A549 (cell line): ENCODE measurements at regions not wholly inside any gene's neighbourhood (a gene's known extent, or its start where the extent isn't known, plus 50 kb on each side); places are given as distances from the start of the nearest gene placed in this dataset.

ENCODE experiments used
- ATAC-seq, 2 experiments: fragments of 200-7000 bp in 1 of 2; fragments of >200 bp in 1 of 2; cut with Nextera tagmentation in 1 of 2; cut with Tn5 transposase in 1 of 2; 3 replicates each; pipeline versions ENCODE4 v1.8.0 to v1.9.1; 2018 to 2020; ENCODE audit warnings: mild to moderate bottlenecking in 1 of 2, moderate library complexity in 1 of 2
- CTCF ChIA-PET: fragments of 300-600 bp; sonication (Branson Sonifier 250); formaldehyde crosslinking; extraction: SDS; loops from one replicate; lab custom pipeline; 2021; ENCODE audit warnings: antibody characterized with exemption, inconsistent platforms; lab: Yijun Ruan, JAX
- POLR2A ChIA-PET: fragments of 350-600 bp; formaldehyde crosslinking; extraction: SDS; loops from one replicate; lab custom pipeline; 2021; ENCODE audit warnings: antibody characterized with exemption, inconsistent platforms; lab: Yijun Ruan, JAX
- DNase-seq, 2 experiments: peaks; one replicate each; pipeline versions ENCODE4 v3.0.0 to v3.0.0-alpha.2; 2011 to 2016; ENCODE audit warnings: low read depth in 1 of 2, low spot score in 1 of 2
- FAIRE-seq: peaks from 2 replicates; lab custom pipeline; 2011; peaks lifted over from hg19 to GRCh38; lab: Jason Lieb, UNC
- H3K27ac ChIP-seq, 2 experiments: fragments of >200 bp; sonication (Bioruptor Twin); formaldehyde crosslinking; 3 replicates each; pipeline ENCODE4 v1.5.1; 2016 to 2017
- H3K4me1 ChIP-seq: fragments of >200 bp; sonication (Bioruptor Twin); formaldehyde crosslinking; 3 replicates; pipeline ENCODE4 v1.6.1; 2016
- H3K4me2 ChIP-seq: fragments of >200 bp; sonication (Bioruptor Twin); formaldehyde crosslinking; 3 replicates; pipeline ENCODE4 v1.6.1; 2016
- H3K4me3 ChIP-seq: fragments of >200 bp; sonication (Bioruptor Twin); formaldehyde crosslinking; 3 replicates; pipeline ENCODE4 v1.5.1; 2016
- H3K9me3 ChIP-seq: fragments of >200 bp; sonication (Bioruptor Twin); formaldehyde crosslinking; 3 replicates; pipeline ENCODE4 v1.6.1; 2016
- ATOH8 ChIP-seq: fragments of 250-450 bp; sonication (Bioruptor Pico); IDR thresholded peaks from 2 replicates; pipeline ENCODE4 v1.5.0; 2020; ENCODE audit warnings: low read depth, mild to moderate bottlenecking, moderate library complexity
- CHD2 ChIP-seq: fragments of 150-350 bp; IDR thresholded peaks from 2 replicates; pipeline ENCODE4 v1.6.1; 2014; ENCODE audit warnings: low read length; ENCODE audit not compliant: partially characterized antibody
- CHD4 ChIP-seq: fragments of 200-600 bp; sonication (generic); IDR thresholded peaks from 2 replicates; pipeline ENCODE4 v1.6.1; 2016; ENCODE audit warnings: antibody characterized with exemption, mild to moderate bottlenecking, borderline replicate concordance
- E2F6 ChIP-seq: IDR thresholded peaks from 2 replicates; pipeline ENCODE4 v1.6.1; 2012; ENCODE audit warnings: low read depth, borderline replicate concordance
- EHF ChIP-seq: fragments of 250-450 bp; sonication (Bioruptor Pico); IDR thresholded peaks from 2 replicates; pipeline ENCODE4 v1.5.0; 2020; ENCODE audit warnings: mild to moderate bottlenecking
- ELK1 ChIP-seq: fragments of 150-350 bp; IDR thresholded peaks from 2 replicates; pipeline ENCODE4 v1.6.1; 2014; ENCODE audit warnings: low read depth, mild to moderate bottlenecking, low read length
- EP300 ChIP-seq, 2 experiments: fragments of >200 bp; sonication (Bioruptor Twin); formaldehyde crosslinking; IDR thresholded peaks; 2 replicates in 1 of 2; 3 replicates in 1 of 2; pipeline ENCODE4 v1.6.1; 2016 to 2017
- ESRRA ChIP-seq: fragments of 150-350 bp; IDR thresholded peaks from 2 replicates; pipeline ENCODE4 v1.6.1; 2014; ENCODE audit warnings: mild to moderate bottlenecking, low read length, borderline replicate concordance
- FOSB ChIP-seq: fragments of 250-450 bp; sonication (Bioruptor Pico); IDR thresholded peaks from 2 replicates; pipeline ENCODE4 v1.5.0; 2020; ENCODE audit warnings: mild to moderate bottlenecking, moderate library complexity
- HDAC2 ChIP-seq: fragments of 200-600 bp; sonication (generic); IDR thresholded peaks from 2 replicates; pipeline ENCODE4 v1.6.1; 2016
- HES2 ChIP-seq: fragments of >200 bp; sonication (Bioruptor Twin); formaldehyde crosslinking; IDR thresholded peaks from 2 replicates; pipeline ENCODE4 v1.6.1; 2016
- HOXA7 ChIP-seq: fragments of 250-450 bp; sonication (Bioruptor Pico); IDR thresholded peaks from 2 replicates; pipeline ENCODE4 v1.5.0; 2020; ENCODE audit warnings: mild to moderate bottlenecking, moderate library complexity
- JUN ChIP-seq, 2 experiments: fragments of >200 bp; sonication (Bioruptor Twin); formaldehyde crosslinking; IDR thresholded peaks; 2 replicates in 1 of 2; 3 replicates in 1 of 2; pipeline ENCODE4 v1.6.1; 2016 to 2017
- KDM1A ChIP-seq: fragments of 200-600 bp; sonication (generic); IDR thresholded peaks from 2 replicates; pipeline ENCODE4 v1.6.1; 2016; ENCODE audit warnings: low read depth, mild to moderate bottlenecking
- MAFK ChIP-seq: fragments of 450-650 bp; IDR thresholded peaks from 2 replicates; pipeline ENCODE4 v1.6.1; 2014; ENCODE audit not compliant: partially characterized antibody
- MAX ChIP-seq: IDR thresholded peaks from 2 replicates; pipeline ENCODE4 v1.6.1; 2012
- MAZ ChIP-seq: fragments of 150-350 bp; IDR thresholded peaks from 2 replicates; pipeline ENCODE4 v1.6.1; 2014; ENCODE audit warnings: antibody characterized with exemption, low read depth, low read length, borderline replicate concordance
- NPAS2 ChIP-seq: fragments of 250-450 bp; sonication (Bioruptor Pico); IDR thresholded peaks from 2 replicates; pipeline ENCODE4 v1.8.0; 2022; ENCODE audit warnings: mild to moderate bottlenecking, moderate library complexity, borderline replicate concordance
- PBX3 ChIP-seq: IDR thresholded peaks from 2 replicates; pipeline ENCODE4 v1.6.1; 2012
- POLR2AphosphoS2 ChIP-seq: conservative IDR thresholded peaks from 2 replicates; pipeline ENCODE4 v1.6.1; 2012; ENCODE audit warnings: low read length, improper control_type of control experiment, inconsistent platforms
- REST ChIP-seq: fragments of 200-600 bp; sonication (generic); IDR thresholded peaks from 2 replicates; pipeline ENCODE4 v1.6.1; 2016; ENCODE audit warnings: antibody characterized with exemption, mild to moderate bottlenecking, moderate library complexity
- RNF2 ChIP-seq: fragments of 200-600 bp; sonication (generic); IDR thresholded peaks from 2 replicates; pipeline ENCODE4 v1.6.1; 2016; ENCODE audit warnings: low read depth, mild to moderate bottlenecking, antibody characterized with exemption, moderate library complexity, borderline replicate concordance
- SMC3 ChIP-seq: fragments of >200 bp; sonication (Bioruptor Twin); formaldehyde crosslinking; IDR thresholded peaks from 3 replicates; pipeline ENCODE4 v1.6.1; 2018; ENCODE audit warnings: inconsistent platforms
- SREBF2 ChIP-seq: fragments of 450-650 bp; IDR thresholded peaks from 2 replicates; pipeline ENCODE4 v1.6.1; 2014; ENCODE audit warnings: mild to moderate bottlenecking, moderate library complexity
- TP53 ChIP-seq: fragments of 250-450 bp; sonication (Bioruptor Pico); IDR thresholded peaks from 2 replicates; pipeline ENCODE4 v1.5.0; 2021; ENCODE audit warnings: mild to moderate bottlenecking, moderate library complexity
- USF2 ChIP-seq: fragments of 450-650 bp; IDR thresholded peaks from 2 replicates; pipeline ENCODE4 v1.6.1; 2014; ENCODE audit warnings: antibody characterized with exemption
- ZFP36 ChIP-seq: fragments of 450-650 bp; IDR thresholded peaks from 2 replicates; pipeline ENCODE4 v1.6.1; 2014; ENCODE audit warnings: borderline replicate concordance; ENCODE audit not compliant: partially characterized antibody
- WGBS: methylation state at CpG from one replicate; pipeline ENCODE4 v1.1.6; 2017; ENCODE audit errors: missing lambda C conversion rate; 5-methylcytosine and 5-hydroxymethylcytosine counted together

GRCh38 chr2:105561401-105561800 lies 162.6 kb upstream of the FHL2 start (continued):
- TF ChIP-seq POLR2AphosphoS2: no peak
- no peak for TF ChIP-seq RNF2
- no peak for TF ChIP-seq NPAS2
- no peak for TF ChIP-seq ESRRA
- no peak for TF ChIP-seq MAZ
- TF ChIP-seq, all 56 proteins: peak for 0

- ChIA-PET POLR2A (no interaction called here), CTCF (interaction anchor here (0.6 to 1.5 kb wide), 4 partner anchors 14 to 232 kb away, joined by 3 to 6 read pairs (median 5); no protein-coding TSS in a partner anchor)
- Histone ChIP-seq H3K9me3 (no peaks in the 10 kb centered on the region), H3K27ac (no peak overlapping the region), H3K4me3 (no peak overlapping the region), H3K4me2 (no peak overlapping the region), H3K4me1 (no peaks in the 10 kb centered on the region)
- DNase-seq (no peak), ATAC-seq (no peak), FAIRE-seq (no peak)
- WGBS: 69% methylated on average over 10 of the region's 10 CpGs
- TF ChIP-seq MAZ (no peak), EP300 (IDR thresholded peaks at IDR 0.05) (no peak), ZFP36 (no peak), CHD4 (no peak), EHF (CRISPR knock-in tag) (no peak), E2F6 (no peak), KDM1A (no peak), ELK1 (no peak), ATOH8 (no peak), SREBF2 (no peak), CHD2 (no peak), JUN (IDR thresholded peaks at IDR 0.05) (no peak), SMC3 (no peak), HOXA7 (CRISPR knock-in tag) (no peak), HES2 (no peak), ESRRA (no peak), FOSB (CRISPR knock-in tag) (no peak)
Measured at GRCh38 chr2:105560157-105560556, 161.3 kb upstream of the FHL2 start.

- Histone ChIP-seq H3K4me1 (peaks cover 11% of the 10 kb centered on the region), H3K9me3 (no peaks in the 10 kb centered on the region), H3K4me2 (no peak overlapping the region), H3K4me3 (no peak overlapping the region), H3K27ac (no peak overlapping the region)
- ChIA-PET POLR2A (no interaction called here), CTCF (interaction anchor here (0.8 to 1.1 kb wide), 2 partner anchors 12 to 1025 kb away, joined by 3 read pairs; no protein-coding TSS in a partner anchor)
- 55% methylated on average over 12 of the region's 12 CpGs for whole genome bisulfite sequencing
- DNase-seq (no peak), ATAC-seq (peak in 1 of 2 experiments; percentile 47; a peak in 3 of 6 replicates), FAIRE-seq (no peak)
- TF ChIP-seq PBX3 (no peak), HDAC2 (no peak), USF2 (no peak), EP300 (IDR thresholded peaks at IDR 0.05) (no peak), MAX (no peak), EHF (CRISPR knock-in tag) (no peak), ZFP36 (no peak), MAFK (no peak), CHD2 (no peak), REST (no peak), TP53 (CRISPR knock-in tag) (no peak)
Measured at GRCh38 chr2:105557021-105557920, 158.4 kb upstream of the FHL2 start.
